ENCODE measurements at regions not wholly inside any gene's neighbourhood (a gene's known extent, or its start where the extent isn't known, plus 50 kb on each side); places are given as distances from the start of the nearest gene placed in this dataset.

DNA sequence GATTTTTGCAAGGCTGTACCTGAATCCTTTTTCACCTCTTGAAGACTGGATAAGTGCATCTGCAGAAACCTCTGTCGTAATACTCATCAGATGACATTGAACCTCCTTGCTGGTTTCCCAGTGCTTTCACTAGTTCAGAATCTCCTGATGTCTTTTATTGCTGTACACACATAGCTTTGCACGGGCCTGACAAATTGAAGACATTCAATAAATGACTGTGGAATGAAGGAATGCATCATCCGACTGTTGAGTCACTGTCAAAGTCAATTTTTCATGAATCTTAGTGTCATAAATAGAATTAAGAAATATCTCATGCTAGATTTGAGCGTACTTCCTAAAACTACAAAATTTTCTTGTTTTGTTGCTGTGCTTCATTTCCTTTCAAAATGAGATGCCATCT lies 598.2 kb upstream of the MAP3K7 start:
- DNase-seq (ENCODE audit: low read depth in 1 of 2, low spot score in 1 of 2) = no peak
- no peaks in the 10 kb centered on the region for H3K27me3 ChIP-seq (ENCODE audit: insufficient read depth, poor library complexity, severe bottlenecking)
- TF ChIP-seq REST (IDR thresholded peaks at IDR 0.05; ENCODE audit: insufficient replicate concordance, low read depth) = no peak
- TF ChIP-seq CTCF (IDR thresholded peaks at IDR 0.05; ENCODE audit: insufficient read depth, low read length) = no peak
- no peak for TF ChIP-seq POLR2AphosphoS5 (IDR thresholded peaks at IDR 0.05; ENCODE audit: low read depth)
- TF ChIP-seq SPI1 (IDR thresholded peaks at IDR 0.05; ENCODE audit: borderline replicate concordance, low read depth) = no peak
- TF ChIP-seq GABPA (IDR thresholded peaks at IDR 0.05; ENCODE audit: low read depth) = no peak
- no peak overlapping the region for H3K27ac ChIP-seq (replicated peaks)
- no peak overlapping the region for H3K4me3 ChIP-seq (replicated peaks; ENCODE audit: insufficient read depth, low read length)

- Histone ChIP-seq H3K27ac (replicated peaks) (no peak overlapping the region), H3K4me3 (replicated peaks; ENCODE audit: insufficient read depth, low read length) (no peak overlapping the region), H3K27me3 (ENCODE audit: insufficient read depth, poor library complexity, severe bottlenecking) (no peaks in the 10 kb centered on the region)
- TF ChIP-seq SPI1 (IDR thresholded peaks at IDR 0.05; ENCODE audit: borderline replicate concordance, low read depth) (no peak), GABPA (IDR thresholded peaks at IDR 0.05; ENCODE audit: low read depth) (no peak), CTCF (IDR thresholded peaks at IDR 0.05; ENCODE audit: insufficient read depth, low read length) (no peak), POLR2AphosphoS5 (IDR thresholded peaks at IDR 0.05; ENCODE audit: low read depth) (no peak), REST (IDR thresholded peaks at IDR 0.05; ENCODE audit: insufficient replicate concordance, low read depth) (no peak)
- DNase-seq (ENCODE audit: low read depth in 1 of 2, low spot score in 1 of 2) = no peak
Observed at GRCh38 chr6:91181416-91181815, 594.5 kb upstream of the MAP3K7 start.

DNA sequence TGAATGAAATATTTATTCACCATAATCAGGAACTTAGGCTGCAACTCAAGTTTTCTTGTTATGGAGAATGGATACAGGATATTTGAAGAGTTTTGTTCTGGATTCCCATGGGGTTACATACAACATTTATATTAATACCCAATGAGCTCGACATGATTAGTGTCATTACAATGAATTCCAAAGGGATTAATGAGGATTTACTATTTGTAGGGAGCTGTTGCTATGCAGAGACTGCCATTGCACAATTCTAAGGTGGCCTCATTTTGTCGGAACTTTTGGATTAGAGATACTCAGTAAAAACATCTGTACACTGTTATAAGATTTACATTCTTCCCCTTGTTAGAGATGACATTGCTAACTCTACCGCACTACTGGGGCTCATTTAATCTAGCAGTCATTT lies 586.8 kb upstream of the MAP3K7 start:
- no peak overlapping the region for H3K27ac ChIP-seq (replicated peaks)
- TF ChIP-seq SPI1 (IDR thresholded peaks at IDR 0.05; ENCODE audit: borderline replicate concordance, low read depth) = no peak
- TF ChIP-seq REST (IDR thresholded peaks at IDR 0.05; ENCODE audit: insufficient replicate concordance, low read depth) = no peak
- TF ChIP-seq GABPA (IDR thresholded peaks at IDR 0.05; ENCODE audit: low read depth) = no peak
- TF ChIP-seq CTCF (IDR thresholded peaks at IDR 0.05; ENCODE audit: insufficient read depth, low read length) = no peak
- TF ChIP-seq POLR2AphosphoS5 (IDR thresholded peaks at IDR 0.05; ENCODE audit: low read depth) = no peak
- DNase-seq (ENCODE audit: low read depth in 1 of 2, low spot score in 1 of 2) = no peak
- no peak overlapping the region for H3K4me3 ChIP-seq (replicated peaks; ENCODE audit: insufficient read depth, low read length)
- no peaks in the 10 kb centered on the region for H3K27me3 ChIP-seq (ENCODE audit: insufficient read depth, poor library complexity, severe bottlenecking)
